GM12875 (cell line): ENCODE measurements at regions not wholly inside any gene's neighbourhood (a gene's known extent, or its start where the extent isn't known, plus 50 kb on each side); places are given as distances from the start of the nearest gene placed in this dataset.

Experiments used
- H3K4me3 ChIP-seq: one replicate; pipeline ENCODE4 v1.5.1; 2011; ENCODE audit warnings: low read depth, low read length, control low read depth
- TF ChIP-seq, protein P1 (sequence below): IDR thresholded peaks from 2 replicates; pipeline ENCODE4 v1.5.1; 2011; ENCODE audit warnings: low read depth, mild to moderate bottlenecking, control low read depth, inconsistent platforms, low read length, moderate library complexity, borderline replicate concordance; ENCODE audit not compliant: insufficient read depth

DNA sequence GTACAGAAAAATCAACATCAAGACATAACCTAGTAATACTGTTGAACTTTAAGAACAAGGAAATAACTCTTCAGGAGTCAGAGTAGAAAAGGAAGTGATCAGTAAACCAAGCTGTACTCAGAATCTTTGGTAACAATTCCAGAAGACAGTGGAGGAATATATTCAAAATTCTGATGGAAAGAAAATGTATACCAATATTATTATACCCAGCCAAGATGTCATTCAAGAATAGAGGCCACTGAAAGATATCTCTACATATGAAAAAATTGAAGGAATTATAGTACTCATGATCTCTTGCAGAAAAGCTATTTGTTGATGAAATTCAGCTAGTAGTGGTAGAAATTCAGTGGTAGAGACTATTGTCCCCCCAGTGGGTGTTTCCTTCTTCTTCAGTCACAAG is 182.6 kb upstream of the ZMIZ1 start:
- no peak overlapping the region for H3K4me3 ChIP-seq
- TF ChIP-seq, protein P1, sequence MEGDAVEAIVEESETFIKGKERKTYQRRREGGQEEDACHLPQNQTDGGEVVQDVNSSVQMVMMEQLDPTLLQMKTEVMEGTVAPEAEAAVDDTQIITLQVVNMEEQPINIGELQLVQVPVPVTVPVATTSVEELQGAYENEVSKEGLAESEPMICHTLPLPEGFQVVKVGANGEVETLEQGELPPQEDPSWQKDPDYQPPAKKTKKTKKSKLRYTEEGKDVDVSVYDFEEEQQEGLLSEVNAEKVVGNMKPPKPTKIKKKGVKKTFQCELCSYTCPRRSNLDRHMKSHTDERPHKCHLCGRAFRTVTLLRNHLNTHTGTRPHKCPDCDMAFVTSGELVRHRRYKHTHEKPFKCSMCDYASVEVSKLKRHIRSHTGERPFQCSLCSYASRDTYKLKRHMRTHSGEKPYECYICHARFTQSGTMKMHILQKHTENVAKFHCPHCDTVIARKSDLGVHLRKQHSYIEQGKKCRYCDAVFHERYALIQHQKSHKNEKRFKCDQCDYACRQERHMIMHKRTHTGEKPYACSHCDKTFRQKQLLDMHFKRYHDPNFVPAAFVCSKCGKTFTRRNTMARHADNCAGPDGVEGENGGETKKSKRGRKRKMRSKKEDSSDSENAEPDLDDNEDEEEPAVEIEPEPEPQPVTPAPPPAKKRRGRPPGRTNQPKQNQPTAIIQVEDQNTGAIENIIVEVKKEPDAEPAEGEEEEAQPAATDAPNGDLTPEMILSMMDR: no peak

- no peak overlapping the region for H3K4me3 ChIP-seq
- TF ChIP-seq, protein P1: no peak
These were observed 179.2 kb upstream of the ZMIZ1 start for GRCh38 chr10:78889536-78890063.

DNA sequence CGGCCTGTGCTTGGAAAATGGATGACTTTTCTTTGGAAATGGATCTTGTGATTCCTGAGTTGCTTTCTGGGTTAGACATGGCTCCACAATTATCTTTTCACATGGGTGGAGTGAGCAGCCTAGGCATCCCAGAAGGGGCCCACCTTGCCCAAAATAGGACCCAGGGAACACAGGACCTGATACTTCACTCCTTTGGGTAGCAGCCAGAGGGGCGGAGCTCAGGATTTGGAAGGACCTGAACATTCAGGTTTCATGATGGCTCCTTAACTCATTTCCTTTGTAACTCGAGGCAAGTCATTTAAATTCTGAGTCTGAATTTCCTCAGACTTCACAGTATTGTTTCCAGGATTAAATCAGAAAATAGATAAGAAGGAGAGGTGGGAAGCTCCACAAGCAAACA is 178.3 kb upstream of the ZMIZ1 start:
- TF ChIP-seq, protein P1: no peak
- no peak overlapping the region for H3K4me3 ChIP-seq

- no peak overlapping the region for H3K4me3 ChIP-seq
- TF ChIP-seq, protein P1: no peak
These were observed 177.0 kb upstream of the ZMIZ1 start for GRCh38 chr10:78891741-78892140.

DNA sequence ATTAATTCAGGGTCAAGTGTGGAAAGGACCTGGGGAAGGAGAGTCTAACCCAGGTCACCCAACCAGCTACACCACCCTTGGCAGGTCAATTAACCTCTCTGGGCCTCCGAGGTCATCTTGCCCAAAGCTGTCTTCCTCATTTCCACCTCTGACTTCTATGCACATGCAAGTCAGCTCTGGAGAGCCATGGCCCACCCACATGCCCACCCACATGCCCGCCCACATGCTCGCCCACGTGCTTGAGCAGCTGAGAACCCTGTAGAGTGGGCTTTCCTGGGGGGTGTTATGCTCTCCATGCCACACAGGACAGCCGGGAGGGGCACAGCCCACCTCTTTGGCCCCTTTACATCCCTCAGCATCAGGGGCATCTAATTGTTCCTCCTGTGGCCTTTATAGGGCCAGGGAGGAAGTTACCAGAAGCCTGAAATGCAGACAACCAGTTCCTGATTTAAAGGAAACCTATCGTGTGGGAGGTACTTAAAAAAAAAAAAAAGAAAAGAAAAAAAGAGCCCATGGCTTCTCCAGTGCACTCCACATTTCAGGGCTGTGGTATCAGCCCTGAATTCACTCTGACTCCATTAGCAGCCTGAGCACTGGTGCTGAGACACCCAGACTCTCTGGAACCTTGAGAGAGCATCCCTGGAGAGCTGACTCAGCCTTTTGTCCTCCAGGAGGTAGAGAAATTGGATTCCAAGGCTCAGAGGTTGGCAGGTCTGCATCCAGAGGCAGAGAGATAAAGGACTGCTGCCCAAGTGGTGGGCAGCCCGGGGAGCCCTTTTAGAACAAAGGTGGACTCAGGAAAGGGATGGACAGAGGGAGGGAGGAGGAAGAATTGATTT is 176.2 kb upstream of the ZMIZ1 start:
- no peak overlapping the region for H3K4me3 ChIP-seq

DNA sequence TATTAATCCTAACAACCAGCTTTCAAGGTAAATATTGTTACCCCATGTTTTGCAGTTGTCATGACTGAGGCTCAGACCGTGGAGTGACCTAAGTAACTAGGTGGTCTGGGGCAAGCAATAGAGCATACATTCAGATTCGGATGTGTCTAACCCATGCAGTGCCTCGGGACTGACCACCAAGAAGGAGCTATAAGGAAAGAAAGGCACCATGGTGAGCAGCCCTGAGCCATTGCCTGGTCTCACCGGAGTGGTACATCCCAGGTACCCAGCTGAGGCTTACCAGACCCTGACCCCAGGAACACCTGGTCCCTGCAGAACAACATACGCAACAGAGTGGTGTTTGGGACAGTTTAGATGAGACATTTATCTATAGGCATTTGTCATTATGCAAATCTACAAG is 175.5 kb upstream of the ZMIZ1 start:
- H3K4me3 ChIP-seq: no peak overlapping the region
- TF ChIP-seq, protein P1: no peak

More for the DNA sequence above, 176.2 kb upstream of the ZMIZ1 start:
- TF ChIP-seq, protein P1: no peak
